ENCODE measurements at regions not wholly inside any gene's neighbourhood (a gene's known extent, or its start where the extent isn't known, plus 50 kb on each side); places are given as distances from the start of the nearest gene placed in this dataset.
"Not testable (repeated sequence)": the region's sequence is repeated elsewhere in the genome, so short reads cannot be mapped to it uniquely, and the experiment has no call there.

GRCh38 chr6:150299873-150300485 is 68.8 kb upstream of the IYD start:
- no peak for DNase-seq (ENCODE audit: low read depth in 2 of 2)

GRCh38 chr6:150301846-150302519 is 66.8 kb upstream of the IYD start:
- peak in 1 of 2 donors; percentile 3 for DNase-seq (ENCODE audit: low read depth in 2 of 2)

GRCh38 chr6:150302520-150303176 is 66.2 kb upstream of the IYD start:
- no peak for DNase-seq (ENCODE audit: low read depth in 2 of 2)

GRCh38 chr6:150303256-150303655 is 65.6 kb upstream of the IYD start:
- DNase-seq (ENCODE audit: low read depth in 2 of 2), result no peak

- no peak for DNase-seq (ENCODE audit: low read depth in 2 of 2)
Measured at GRCh38 chr6:150304429-150304828, 64.4 kb upstream of the IYD start.

GRCh38 chr6:150306290-150306689 is 62.5 kb upstream of the IYD start:
- no peak for DNase-seq (ENCODE audit: low read depth in 2 of 2)

GRCh38 chr6:150307520-150307919 is 61.3 kb upstream of the IYD start:
- DNase-seq (ENCODE audit: low read depth in 2 of 2), result no peak

GRCh38 chr6:150308812-150309645 is 59.8 kb upstream of the IYD start:
- DNase-seq (ENCODE audit: low read depth in 2 of 2), result no peak

- DNase-seq (ENCODE audit: low read depth in 2 of 2), result no peak
Measured at GRCh38 chr6:150310539-150310938, 58.3 kb upstream of the IYD start.

GRCh38 chr6:150311149-150311944 is 57.5 kb upstream of the IYD start:
- not testable (repeated sequence) for DNase-seq (ENCODE audit: low read depth in 2 of 2)

GRCh38 chr6:150312395-150312794 is 56.4 kb upstream of the IYD start:
- no peak for DNase-seq (ENCODE audit: low read depth in 2 of 2)

GRCh38 chr6:150312844-150313584 is 55.8 kb upstream of the IYD start:
- no peak for DNase-seq (ENCODE audit: low read depth in 2 of 2)

- DNase-seq (ENCODE audit: low read depth in 2 of 2), result no peak
Measured at GRCh38 chr6:150313781-150314180, 55.0 kb upstream of the IYD start.

GRCh38 chr6:150314230-150315188 is 54.3 kb upstream of the IYD start:
- DNase-seq (ENCODE audit: low read depth in 2 of 2), result no peak

GRCh38 chr6:150315626-150316025 is 53.2 kb upstream of the IYD start:
- DNase-seq (ENCODE audit: low read depth in 2 of 2), result no peak

- no peak for DNase-seq (ENCODE audit: low read depth in 2 of 2)
Measured at GRCh38 chr6:150316936-150317335, 51.9 kb upstream of the IYD start.

Measured in stimulated activated CD4-positive, alpha-beta T cell treated with anti-CD3 and anti-CD28 coated beads, Interleukin-4, amount 100 ng/mL, for 48 hours (primary cell).